RCC 7860 (cell line): ENCODE measurements at regions not wholly inside any gene's neighbourhood (a gene's known extent, or its start where the extent isn't known, plus 50 kb on each side); places are given as distances from the start of the nearest gene placed in this dataset.
"Not testable (repeated sequence)": the region's sequence is repeated elsewhere in the genome, so short reads cannot be mapped to it uniquely, and the experiment has no call there.

Experiments used
- DNase-seq: peaks from one replicate; pipeline ENCODE4 v3.0.0-alpha.2; 2015; ENCODE audit warnings: low spot score
- FAIRE-seq: peaks from 2 replicates; lab custom pipeline; 2012; peaks lifted over from hg19 to GRCh38; lab: Jason Lieb, UNC

DNA sequence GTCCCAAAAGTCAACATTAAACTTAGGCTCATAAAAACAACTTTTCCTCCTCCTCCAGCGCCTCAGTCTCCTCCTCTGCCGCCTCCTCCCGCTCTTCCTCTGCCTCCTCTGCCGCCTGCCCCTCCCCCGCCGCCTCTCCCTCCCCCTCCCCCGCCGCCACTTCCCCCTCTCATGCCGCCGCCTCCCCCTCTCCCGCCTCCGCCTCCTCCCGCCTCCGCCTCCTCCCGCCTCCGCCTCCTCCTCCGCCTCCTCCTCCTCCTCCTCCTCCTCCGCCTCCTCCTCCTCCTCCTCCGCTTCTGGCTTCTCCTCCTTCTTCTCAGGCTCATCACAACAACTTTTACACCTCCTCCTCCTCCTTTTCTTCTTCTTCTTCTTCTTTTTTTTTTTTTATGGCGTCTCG, 599.9 kb downstream of the TMEM182 start:
- no peak for DNase-seq
- FAIRE-seq: no peak

DNA sequence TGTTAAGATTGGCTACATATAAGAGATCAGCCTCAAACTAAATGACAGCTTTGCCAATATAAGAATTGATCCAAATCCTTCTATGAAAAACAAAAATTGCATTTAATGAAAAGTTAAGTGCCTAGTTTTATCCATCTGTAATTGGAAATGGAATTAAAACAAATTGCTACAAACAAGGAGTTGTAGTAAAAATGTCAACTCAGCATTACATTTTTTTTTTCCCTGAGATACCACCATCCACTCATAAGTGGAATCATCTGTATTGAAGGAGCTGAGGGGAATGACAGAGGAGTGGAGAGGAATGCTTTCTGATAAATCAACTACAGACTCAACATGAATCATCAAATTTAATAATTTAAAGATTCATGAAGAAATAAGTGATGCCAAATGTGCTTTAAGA, 601.8 kb downstream of the TMEM182 start:
- FAIRE-seq (no peak), DNase-seq (no peak)

DNA sequence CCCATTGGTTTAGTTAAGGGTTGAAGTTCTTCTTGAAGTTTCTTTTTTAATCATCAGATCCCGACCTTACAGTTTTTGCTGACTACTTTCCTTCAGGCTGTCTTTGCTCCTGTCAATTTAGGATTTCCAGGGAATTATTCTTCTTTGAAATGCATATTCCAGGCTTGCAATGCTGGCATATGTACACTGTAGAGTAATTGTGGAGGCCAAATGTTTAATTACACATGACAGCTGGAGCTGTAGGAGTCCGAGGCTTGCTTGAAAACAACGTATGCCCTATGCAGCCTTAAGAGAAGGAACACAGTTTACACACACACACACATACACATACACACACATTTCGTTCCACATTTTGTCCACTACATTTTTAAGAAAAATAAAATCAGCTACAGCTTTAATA, 602.3 kb downstream of the TMEM182 start:
- DNase-seq (no peak), FAIRE-seq (no peak)

DNA sequence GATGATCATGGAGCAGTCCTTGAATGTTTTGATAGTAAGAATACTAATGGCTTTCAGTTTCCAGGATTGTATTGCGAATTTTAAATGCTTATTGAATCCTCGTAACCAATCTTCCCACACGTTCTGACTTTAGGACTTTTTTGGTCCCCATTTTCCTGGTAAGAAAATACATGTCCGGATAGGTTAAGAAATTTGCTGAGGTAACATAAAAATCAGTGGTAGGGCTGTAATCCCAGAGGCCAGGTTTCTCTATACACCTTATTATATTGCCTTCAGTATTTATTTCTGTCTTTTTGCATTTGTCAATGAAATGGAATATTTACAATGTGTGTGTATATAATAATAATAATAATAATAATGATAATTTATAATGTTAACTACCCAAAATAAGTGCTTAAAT, 603.2 kb downstream of the TMEM182 start:
- no peak for DNase-seq
- FAIRE-seq: no peak

DNA sequence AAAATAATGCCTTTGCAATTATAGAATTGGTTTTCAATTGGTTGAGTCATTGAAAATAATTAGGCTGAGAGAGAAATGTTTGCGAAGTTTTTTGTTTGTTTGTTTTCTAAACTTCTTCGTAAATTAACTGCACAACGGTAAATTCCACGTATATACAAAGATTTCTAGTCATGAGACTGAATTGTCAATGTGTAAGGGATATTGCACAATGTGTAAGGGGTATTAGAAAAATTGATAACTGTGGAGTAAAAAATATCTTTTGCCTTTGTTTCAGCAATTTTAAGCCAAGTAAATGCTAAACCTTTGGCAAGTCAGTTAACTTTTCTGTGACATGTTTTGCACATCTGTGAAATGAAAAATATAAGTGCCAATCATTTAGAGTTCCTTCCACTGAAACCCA, 606.0 kb downstream of the TMEM182 start:
- FAIRE-seq (no peak), DNase-seq (no peak)

DNA sequence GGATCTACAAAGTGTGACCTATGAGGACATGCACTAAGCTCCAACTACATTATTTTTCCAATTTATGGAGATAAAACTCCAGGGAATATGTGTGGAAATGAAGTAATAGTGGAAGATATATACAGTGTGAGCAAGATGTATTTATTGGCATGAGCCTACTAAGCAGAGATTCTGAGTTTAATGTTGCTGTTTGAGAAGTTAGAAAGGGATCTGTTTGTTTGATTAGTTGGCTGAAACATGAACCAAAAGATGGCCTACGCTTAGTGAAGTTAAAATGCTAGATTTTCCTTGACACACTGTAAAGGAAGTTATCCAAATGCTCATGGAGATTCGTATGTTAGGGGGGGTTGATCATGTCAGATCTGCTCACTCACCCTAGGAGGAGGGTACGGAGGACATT, 621.7 kb downstream of the TMEM182 start:
- no peak for FAIRE-seq

DNA sequence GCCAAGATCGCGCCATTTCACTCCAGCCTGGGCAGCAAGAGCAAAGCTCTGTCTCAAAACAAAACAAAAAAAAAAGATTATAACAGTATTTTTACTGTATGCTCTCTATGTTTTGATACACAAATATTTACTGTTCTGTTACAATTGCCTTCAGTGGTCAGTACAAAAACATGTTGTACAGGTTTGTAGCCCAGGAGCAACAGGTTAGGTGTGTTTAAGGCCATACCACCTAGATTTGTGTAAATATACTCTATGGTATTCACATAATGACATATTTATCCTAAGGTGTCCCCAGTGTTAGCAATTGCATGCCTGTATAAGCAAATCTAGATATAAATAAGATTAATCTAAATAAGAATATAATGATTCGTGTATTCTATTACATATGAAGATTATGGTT, 625.0 kb downstream of the TMEM182 start:
- DNase-seq: no peak
- FAIRE-seq: no peak

More for the DNA sequence above, 621.7 kb downstream of the TMEM182 start:
- no peak for DNase-seq

DNA sequence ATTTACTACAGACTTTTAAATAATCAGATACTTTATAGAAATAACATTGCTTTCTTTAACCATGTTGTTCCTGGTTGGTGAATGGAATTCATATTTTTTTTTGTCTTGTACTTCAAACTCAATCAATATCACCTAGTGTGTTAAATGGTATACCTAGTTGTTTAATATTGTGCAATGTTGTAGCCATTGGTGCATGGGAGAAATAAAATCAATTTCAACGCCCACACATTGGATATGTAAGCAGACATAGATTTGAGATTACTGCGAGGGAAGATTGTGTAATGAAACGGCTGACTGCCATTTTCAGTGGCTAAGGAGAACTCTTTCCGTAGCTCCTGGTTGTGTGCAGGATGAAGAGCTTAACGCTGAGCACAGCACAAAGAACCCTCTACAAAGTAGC, 626.1 kb downstream of the TMEM182 start:
- FAIRE-seq (no peak), DNase-seq (no peak)

DNA sequence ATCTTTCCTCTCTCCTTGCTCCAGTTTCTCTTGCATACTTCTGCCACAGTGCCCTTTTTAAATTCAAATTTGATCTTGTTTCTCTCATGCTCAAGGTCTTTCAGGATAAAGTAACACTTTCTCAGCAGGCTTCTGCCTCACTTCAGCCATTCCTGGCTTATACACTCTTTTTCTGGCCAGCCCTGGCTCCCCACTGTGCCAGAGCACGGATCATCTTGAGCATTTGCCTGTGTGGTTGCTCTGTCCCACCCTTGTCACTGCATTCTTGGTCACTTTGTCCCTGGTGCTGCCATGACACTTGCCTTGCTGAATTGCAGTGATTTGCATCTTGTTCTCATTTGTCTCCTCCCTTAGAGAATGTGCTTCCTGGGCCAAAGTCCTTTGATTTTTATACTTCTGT, 634.3 kb downstream of the TMEM182 start:
- no peak for DNase-seq
- FAIRE-seq: no peak

DNA sequence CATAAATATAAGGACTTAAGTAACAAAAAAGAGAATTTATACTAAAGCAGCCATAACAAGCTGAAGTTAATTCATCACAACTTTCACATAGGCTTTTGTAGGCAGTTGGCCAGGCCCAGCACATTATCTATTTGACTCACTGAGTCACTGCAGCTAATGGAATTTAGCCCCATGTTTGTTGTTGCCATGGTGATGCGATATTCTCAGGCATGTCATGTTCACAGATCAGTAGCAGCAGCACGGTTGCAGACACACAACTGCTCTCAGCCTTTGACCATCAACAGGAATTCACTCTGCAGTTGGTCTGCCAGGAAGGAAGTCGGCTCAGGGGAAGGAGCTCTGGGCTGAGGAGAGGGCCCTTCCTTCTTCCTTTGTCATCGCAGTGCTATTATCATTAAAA, 639.8 kb downstream of the TMEM182 start:
- DNase-seq (peak; percentile 86), FAIRE-seq (no peak)

DNA sequence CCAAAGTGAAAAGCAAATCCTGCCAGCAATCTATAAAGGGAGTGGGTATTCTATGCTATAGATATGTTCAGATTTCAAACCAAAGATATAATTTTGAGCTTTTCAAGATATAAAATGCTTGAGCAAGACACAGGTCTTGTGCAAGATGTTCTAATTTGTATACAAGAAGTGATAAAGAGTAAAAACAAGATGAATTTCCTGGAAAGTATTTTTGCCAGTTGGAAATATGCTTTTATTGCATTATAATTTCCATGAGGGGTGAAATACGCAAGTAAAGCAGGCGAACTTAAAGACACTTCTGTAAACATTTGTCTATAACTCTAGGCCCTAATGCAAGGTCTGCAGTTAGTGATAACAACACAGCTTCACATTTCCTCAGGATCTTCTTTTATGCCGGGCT, 640.5 kb downstream of the TMEM182 start:
- FAIRE-seq: no peak
- no peak for DNase-seq

DNA sequence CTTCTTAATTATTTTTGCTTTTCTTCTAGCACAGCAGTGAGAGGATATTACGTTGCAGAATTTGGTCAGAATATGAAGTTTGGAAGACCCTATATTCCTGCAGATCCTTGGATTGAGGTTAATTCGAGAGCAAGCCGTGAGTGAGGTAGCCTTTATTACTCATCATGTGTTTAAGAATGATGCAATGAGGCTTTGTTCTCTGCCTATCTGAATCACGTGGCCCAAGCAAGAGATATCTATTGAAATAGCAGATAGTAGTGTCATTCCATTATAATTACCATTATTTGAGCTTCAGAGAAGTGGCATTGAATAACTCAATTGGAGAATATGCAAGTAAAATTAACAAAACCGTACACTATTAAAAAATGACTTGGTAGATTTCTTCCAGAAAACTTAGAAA, 641.1 kb downstream of the TMEM182 start:
- DNase-seq (no peak), FAIRE-seq (no peak)

DNA sequence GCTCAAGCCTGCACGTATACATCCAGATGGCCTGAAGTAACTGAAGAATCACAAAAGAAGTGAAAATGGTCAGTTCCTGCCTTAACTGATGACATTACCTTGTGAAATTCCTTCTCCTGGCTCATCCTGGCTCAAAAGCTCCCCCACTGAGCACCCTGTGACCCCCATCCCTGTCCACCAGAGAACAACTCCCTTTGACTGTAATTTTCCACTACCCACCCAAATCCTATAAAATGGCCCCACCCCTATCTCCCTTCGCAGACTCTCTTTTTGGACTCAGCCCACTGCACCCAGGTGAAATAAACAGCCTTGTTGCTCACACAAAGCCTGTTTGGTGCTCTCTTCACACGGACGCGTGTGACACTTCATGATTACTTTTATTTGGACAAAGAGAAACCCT, 641.6 kb downstream of the TMEM182 start:
- FAIRE-seq, DNase-seq: not testable (repeated sequence)

DNA sequence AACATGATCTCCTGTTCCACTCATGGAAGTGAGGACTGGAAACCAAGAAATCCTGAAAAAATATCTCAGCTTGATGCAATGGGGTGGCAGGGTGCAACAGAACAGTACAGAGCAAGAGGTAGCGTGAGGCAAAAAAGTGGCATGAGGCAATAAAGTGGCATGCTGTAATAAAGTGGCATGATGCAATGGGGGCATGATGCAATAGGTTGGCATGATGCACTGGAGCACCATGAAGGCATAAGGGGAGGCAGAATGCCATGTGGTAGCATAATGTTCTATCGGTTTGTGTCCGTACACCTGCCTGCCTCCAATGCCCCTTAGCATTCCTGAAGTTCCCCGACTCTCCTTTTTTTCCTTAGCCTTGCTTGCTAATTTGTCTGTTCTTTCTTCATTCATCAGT, 648.4 kb downstream of the TMEM182 start:
- no peak for DNase-seq

DNA sequence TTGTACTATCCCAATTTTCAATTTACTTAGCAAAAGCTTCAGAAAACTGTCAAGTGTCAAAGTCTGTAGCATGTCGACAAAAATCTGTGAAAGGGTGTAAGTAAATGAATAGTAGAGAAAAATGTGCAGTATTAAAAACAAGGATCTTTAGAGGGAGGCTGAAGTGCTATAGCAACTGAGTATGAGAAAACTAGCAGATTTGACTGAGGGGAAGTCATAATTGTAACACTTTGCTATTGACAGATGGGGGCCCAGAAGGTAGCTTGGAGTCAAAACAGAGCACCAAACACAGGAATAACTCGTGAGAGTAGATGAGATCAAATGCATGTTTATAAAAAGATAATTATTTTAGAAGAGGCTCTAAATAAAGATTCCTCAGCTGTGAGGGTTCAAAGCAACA, 657.7 kb downstream of the TMEM182 start:
- no peak for DNase-seq
- FAIRE-seq: no peak

More for the DNA sequence above, 648.4 kb downstream of the TMEM182 start:
- FAIRE-seq: no peak

DNA sequence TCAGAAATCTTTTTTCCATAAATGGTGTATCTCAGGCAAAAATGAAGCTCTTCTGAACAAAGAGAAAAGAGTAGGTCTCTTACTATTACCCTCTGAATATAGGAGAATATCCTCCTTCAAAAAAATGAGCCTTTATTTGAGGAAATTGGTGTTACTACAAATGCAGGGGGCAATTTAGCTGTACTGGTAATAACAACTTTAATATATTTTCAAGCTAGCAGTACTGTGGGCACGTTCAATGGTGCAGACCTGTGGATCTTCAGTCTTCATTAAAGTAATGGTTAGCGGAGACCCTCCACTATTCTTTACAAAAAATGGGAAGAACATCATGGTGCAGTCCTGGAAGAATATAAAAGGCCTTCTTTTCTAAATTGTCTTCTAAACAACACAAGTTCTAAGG, 661.3 kb downstream of the TMEM182 start:
- DNase-seq (no peak), FAIRE-seq (no peak)

DNA sequence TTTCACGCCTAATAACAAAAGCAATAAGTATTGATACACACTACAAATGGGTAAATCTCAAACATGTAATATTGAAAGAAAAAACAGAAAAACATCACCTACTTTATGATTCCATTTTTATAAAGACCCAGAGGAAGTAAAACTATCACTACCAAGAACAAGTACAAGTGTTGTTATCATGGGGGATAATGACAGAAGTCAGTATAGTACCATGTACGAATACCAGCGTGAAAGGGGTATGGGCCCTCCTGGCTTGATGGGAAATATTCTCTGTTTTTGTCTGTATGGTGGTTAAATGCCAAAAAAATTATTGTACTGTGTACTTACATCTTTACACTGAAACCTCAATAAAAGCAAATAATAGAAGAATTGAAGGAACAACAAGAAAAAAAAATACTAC, 665.7 kb downstream of the TMEM182 start:
- DNase-seq: no peak
- no peak for FAIRE-seq

DNA sequence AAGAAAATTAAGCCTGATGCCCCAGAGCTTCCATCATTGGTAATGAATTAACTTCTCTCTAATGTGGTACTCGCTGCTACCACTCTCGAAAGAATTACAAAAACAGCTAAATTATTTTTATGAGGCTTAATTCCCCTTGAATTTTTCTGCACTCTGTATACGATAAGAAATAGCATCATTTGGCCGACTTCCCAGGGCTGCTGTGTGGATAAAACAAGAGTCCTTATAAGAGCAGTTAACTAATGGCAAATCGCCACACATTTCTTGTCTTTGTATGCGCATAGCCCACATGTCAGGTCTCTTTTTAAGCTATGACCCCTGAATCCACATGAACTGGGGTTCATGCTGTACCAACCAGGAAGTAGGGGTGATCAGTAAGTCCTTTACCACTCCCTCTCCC, 668.4 kb downstream of the TMEM182 start:
- no peak for FAIRE-seq
- DNase-seq: no peak

DNA sequence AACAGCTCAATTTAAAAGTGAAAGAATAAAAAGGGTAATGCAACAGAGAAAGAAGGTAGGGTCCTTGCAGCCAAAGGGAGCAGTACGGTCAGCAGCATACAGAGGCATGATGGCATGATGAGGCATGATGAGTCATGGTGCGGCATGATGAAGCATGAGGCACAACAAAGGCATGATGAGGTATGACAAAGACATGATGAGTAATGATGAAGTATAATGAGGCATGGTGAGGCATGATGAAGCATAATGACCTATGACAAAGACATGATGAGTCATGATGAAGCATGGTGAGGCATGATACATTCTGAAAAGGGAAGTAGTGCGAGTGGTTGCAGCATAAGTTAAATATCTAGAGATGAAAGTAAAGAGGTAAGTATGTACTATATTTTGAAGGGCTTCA, 673.2 kb downstream of the TMEM182 start:
- FAIRE-seq: no peak
- DNase-seq: peak; percentile 57

DNA sequence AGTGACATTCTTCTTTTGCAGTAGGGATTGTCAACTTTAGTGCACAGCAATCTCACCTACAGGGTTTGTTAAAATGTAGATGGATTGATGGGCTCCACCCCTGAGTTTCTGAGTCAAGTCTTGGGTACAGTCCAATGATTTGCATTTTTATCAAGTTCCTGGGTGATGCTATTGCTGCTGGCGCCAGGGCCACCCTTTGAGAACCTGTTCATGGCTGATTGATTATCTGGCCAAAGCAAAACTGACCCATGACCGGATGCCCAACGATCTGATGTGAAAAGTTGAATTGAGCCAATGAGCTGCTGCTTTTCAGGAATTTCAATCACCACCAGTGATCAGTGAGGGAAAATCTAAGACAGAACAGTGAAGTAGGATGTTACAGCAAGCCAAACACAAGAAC, 675.3 kb downstream of the TMEM182 start:
- DNase-seq (no peak), FAIRE-seq (no peak)

DNA sequence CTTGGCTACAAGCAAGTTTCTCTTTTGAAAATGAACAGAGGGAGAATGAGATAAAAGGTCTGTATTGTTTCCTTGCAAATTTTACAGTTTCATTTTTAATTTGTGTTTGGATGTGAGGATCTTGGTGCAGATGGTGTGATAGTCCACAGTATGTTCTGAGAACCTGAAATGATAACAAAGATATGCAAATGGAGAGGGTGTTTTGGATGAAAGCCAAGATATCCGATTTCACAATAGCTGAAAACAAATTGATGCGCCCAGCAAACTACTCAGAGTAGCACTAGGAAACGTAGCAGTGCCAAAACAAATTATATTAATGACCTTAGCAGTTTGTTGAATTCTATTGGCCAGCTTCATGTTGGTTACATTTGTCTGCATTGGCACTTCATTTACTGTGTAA, 683.5 kb downstream of the TMEM182 start:
- FAIRE-seq: no peak
- DNase-seq: no peak

DNA sequence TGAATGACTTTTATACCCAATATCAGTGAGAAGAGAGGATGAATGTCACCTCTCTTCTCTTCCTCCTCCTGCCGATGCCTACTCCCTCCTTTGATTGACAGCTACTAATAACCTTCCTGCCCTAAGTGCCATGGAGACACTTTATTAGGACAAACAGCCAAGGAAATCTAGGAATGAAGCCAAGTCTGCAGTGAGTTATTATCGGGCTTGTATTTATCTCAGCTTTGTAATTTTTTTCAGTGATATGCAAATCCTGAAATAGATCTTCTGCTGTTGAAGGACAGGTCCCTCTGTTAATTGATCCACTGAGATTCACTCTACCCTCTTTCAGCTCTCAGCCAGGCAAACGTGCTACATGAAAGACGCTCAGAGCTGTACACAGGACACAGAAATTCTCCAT, 686.7 kb downstream of the TMEM182 start:
- DNase-seq (no peak), FAIRE-seq (no peak)

DNA sequence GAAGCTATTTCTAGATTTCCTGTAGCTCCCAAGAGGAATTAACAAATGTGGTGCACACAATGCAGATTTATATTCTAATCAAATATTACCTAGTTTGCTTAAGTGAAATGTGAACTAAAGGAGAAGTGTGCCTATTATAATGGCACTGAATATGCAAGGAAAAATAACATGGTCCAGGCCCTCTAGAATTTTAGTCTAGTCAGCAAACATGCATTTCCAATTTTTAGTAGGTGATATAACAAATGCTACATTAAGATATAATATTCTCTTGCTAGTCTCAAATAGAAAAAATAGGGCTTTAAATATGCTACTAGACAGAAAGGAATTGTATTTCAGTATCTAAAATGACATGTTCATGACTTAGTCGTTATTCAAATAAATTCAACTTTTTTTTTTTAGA, 689.5 kb downstream of the TMEM182 start:
- FAIRE-seq (no peak), DNase-seq (no peak)

DNA sequence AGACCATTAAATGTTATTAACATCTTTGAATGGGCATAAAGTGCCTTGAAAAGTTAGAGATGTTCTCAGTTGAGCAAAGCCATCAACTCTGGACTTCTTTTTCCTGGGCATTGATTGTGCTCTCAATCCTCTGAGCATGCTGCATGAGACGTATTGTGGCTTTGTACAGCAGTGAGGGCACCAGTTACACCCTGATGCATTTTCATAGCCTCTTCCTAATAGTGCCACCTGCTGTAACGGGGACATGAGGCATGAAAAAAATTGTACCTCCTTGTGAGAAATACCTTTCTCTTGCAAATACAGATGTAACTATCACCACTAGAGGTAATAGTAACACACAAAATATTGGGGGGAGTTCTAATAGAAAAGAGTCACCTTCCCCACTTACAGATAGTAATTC, 697.5 kb downstream of the TMEM182 start:
- FAIRE-seq (no peak), DNase-seq (no peak)
